ENCODE measurements at regions not wholly inside any gene's neighbourhood (a gene's known extent, or its start where the extent isn't known, plus 50 kb on each side); places are given as distances from the start of the nearest gene placed in this dataset.

DNA sequence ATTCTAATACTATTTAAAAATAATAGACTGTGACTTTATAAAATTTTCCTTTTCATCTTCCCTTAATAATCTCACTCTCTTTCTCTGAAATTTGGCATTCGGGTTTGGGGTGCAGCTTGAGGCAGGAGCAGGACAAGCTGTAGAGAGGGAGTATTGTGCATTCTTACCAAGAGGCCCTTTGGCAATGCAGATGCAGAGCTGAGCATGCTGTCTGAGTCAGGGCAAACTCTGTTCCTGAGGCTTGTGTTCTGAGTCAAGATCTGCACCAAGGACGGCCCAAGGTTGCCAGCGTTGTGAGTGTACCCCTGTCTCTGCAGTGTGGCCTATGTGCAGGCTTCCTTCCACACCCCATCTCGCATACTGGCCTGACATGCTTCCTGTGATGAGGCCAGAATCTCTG lies 343.8 kb upstream of the FRG2C start:
- TF ChIP-seq, protein P1, sequence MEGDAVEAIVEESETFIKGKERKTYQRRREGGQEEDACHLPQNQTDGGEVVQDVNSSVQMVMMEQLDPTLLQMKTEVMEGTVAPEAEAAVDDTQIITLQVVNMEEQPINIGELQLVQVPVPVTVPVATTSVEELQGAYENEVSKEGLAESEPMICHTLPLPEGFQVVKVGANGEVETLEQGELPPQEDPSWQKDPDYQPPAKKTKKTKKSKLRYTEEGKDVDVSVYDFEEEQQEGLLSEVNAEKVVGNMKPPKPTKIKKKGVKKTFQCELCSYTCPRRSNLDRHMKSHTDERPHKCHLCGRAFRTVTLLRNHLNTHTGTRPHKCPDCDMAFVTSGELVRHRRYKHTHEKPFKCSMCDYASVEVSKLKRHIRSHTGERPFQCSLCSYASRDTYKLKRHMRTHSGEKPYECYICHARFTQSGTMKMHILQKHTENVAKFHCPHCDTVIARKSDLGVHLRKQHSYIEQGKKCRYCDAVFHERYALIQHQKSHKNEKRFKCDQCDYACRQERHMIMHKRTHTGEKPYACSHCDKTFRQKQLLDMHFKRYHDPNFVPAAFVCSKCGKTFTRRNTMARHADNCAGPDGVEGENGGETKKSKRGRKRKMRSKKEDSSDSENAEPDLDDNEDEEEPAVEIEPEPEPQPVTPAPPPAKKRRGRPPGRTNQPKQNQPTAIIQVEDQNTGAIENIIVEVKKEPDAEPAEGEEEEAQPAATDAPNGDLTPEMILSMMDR (optimal IDR thresholded peaks at IDR 0.05 in 1 of 3, IDR thresholded peaks at IDR 0.05 in 1 of 3, conservative IDR thresholded peaks at IDR 0.05 in 1 of 3; ENCODE audit: extremely low read depth in 1 of 3, insufficient read depth in 2 of 3, low read length in 3 of 3): no peak
- no peak for TF ChIP-seq EZH2 (IDR thresholded peaks at IDR 0.05; ENCODE audit: low read length)

Data from keratinocyte (primary cell).